ENCODE measurements at regions not wholly inside any gene's neighbourhood (a gene's known extent, or its start where the extent isn't known, plus 50 kb on each side); places are given as distances from the start of the nearest gene placed in this dataset.

GRCh38 chr18:46400449-46400848 lies 256.6 kb downstream of the LOXHD1 start:
- H3K27ac ChIP-seq (ENCODE audit: low read length): no peak overlapping the region
- no peak overlapping the region for H3K4me2 ChIP-seq (ENCODE audit: low read length)
- no peaks in the 10 kb centered on the region for H4K20me1 ChIP-seq (ENCODE audit: insufficient read depth)
- H3K9me2 ChIP-seq (ENCODE audit: insufficient read depth, low read length): no peaks in the 10 kb centered on the region
- no peaks in the 10 kb centered on the region for H3K36me3 ChIP-seq (ENCODE audit: insufficient read depth, low read length)
- no peak overlapping the region for H3K9ac ChIP-seq (ENCODE audit: low read length)
- no peak overlapping the region for H3K4me3 ChIP-seq (ENCODE audit: low read length)
- H3K9me3 ChIP-seq (ENCODE audit: low read length): no peaks in the 10 kb centered on the region
- H3F3A ChIP-seq (ENCODE audit: insufficient read depth, low read length, poor library complexity, severe bottlenecking): no peaks in the 10 kb centered on the region
- no peak overlapping the region for H2AFZ ChIP-seq (ENCODE audit: low read depth, low read length)
- no peaks in the 10 kb centered on the region for H3K27me3 ChIP-seq (ENCODE audit: insufficient read depth, low read depth, low read length)
- H3K79me2 ChIP-seq (replicated peaks; ENCODE audit: insufficient read depth, low read length): no peaks in the 10 kb centered on the region
- no peak for TF ChIP-seq POLR2AphosphoS5 (IDR thresholded peaks at IDR 0.05)
- TF ChIP-seq TAF1 (IDR thresholded peaks at IDR 0.05; ENCODE audit: low read depth): no peak
- no peak for TF ChIP-seq REST (IDR thresholded peaks at IDR 0.05; ENCODE audit: borderline replicate concordance)
- no peak for TF ChIP-seq MXI1 (conservative IDR thresholded peaks at IDR 0.05; ENCODE audit: poor library complexity, severe bottlenecking)
- no peak for TF ChIP-seq RAD21 (conservative IDR thresholded peaks at IDR 0.05)
- TF ChIP-seq, protein P1, sequence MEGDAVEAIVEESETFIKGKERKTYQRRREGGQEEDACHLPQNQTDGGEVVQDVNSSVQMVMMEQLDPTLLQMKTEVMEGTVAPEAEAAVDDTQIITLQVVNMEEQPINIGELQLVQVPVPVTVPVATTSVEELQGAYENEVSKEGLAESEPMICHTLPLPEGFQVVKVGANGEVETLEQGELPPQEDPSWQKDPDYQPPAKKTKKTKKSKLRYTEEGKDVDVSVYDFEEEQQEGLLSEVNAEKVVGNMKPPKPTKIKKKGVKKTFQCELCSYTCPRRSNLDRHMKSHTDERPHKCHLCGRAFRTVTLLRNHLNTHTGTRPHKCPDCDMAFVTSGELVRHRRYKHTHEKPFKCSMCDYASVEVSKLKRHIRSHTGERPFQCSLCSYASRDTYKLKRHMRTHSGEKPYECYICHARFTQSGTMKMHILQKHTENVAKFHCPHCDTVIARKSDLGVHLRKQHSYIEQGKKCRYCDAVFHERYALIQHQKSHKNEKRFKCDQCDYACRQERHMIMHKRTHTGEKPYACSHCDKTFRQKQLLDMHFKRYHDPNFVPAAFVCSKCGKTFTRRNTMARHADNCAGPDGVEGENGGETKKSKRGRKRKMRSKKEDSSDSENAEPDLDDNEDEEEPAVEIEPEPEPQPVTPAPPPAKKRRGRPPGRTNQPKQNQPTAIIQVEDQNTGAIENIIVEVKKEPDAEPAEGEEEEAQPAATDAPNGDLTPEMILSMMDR (IDR thresholded peaks at IDR 0.05; ENCODE audit: poor library complexity, severe bottlenecking): no peak
- TF ChIP-seq EZH2 (IDR thresholded peaks at IDR 0.05; ENCODE audit: borderline replicate concordance, insufficient read depth, low read length, poor library complexity, severe bottlenecking): no peak
- TF ChIP-seq EP300 (conservative IDR thresholded peaks at IDR 0.05; ENCODE audit: poor library complexity, severe bottlenecking): no peak
- no peak for TF ChIP-seq SMC3 (conservative IDR thresholded peaks at IDR 0.05; ENCODE audit: poor library complexity)

DNA sequence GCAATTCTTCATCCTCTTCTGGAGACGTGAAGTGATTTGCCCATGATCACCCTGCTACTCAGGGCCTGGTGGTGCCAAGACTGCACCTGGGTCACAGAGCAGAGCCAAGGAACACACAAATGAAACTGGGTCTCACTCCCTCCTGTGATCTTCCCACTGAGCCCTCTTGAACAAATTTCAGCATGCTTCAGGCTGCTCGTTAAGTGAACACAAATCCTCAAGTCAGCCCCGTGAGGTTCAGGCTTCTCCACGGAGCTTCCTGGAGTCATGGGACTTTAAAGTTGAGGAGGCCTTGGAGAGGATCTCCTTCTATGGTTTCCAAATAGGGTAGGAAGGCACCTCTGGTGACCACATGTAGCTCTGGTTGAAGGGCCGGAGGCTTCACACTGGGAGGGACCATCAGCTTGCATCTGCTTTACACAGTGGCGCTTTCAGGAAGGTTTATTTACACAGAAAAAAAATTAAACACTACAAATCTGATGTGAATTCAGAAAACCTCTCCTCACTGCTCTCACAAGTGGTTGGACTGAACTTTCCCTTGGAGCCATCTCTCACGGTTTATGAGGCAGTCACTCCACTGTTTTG lies 255.4 kb downstream of the LOXHD1 start:
- Histone ChIP-seq H3K27me3 (ENCODE audit: insufficient read depth, low read depth, low read length) (no peaks in the 10 kb centered on the region), H3K27ac (ENCODE audit: low read length) (no peak overlapping the region), H3F3A (ENCODE audit: insufficient read depth, low read length, poor library complexity, severe bottlenecking) (no peaks in the 10 kb centered on the region), H2AFZ (ENCODE audit: low read depth, low read length) (no peak overlapping the region), H3K79me2 (replicated peaks; ENCODE audit: insufficient read depth, low read length) (no peaks in the 10 kb centered on the region), H3K9me2 (ENCODE audit: insufficient read depth, low read length) (no peaks in the 10 kb centered on the region), H3K4me2 (ENCODE audit: low read length) (no peak overlapping the region), H3K4me3 (ENCODE audit: low read length) (no peak overlapping the region), H3K9ac (ENCODE audit: low read length) (no peak overlapping the region), H4K20me1 (ENCODE audit: insufficient read depth) (no peaks in the 10 kb centered on the region), H3K36me3 (ENCODE audit: insufficient read depth, low read length) (no peaks in the 10 kb centered on the region), H3K9me3 (ENCODE audit: low read length) (no peaks in the 10 kb centered on the region)
- no peak for TF ChIP-seq RAD21 (conservative IDR thresholded peaks at IDR 0.05)

GRCh38 chr18:46402396-46402795 lies 254.6 kb downstream of the LOXHD1 start:
- Histone ChIP-seq H3K9me3 (ENCODE audit: low read length) (no peaks in the 10 kb centered on the region), H3K9ac (ENCODE audit: low read length) (no peak overlapping the region), H3K4me2 (ENCODE audit: low read length) (no peak overlapping the region), H3K9me2 (ENCODE audit: insufficient read depth, low read length) (no peaks in the 10 kb centered on the region), H4K20me1 (ENCODE audit: insufficient read depth) (no peaks in the 10 kb centered on the region), H3K27me3 (ENCODE audit: insufficient read depth, low read depth, low read length) (no peaks in the 10 kb centered on the region), H3K79me2 (replicated peaks; ENCODE audit: insufficient read depth, low read length) (no peaks in the 10 kb centered on the region), H3K27ac (ENCODE audit: low read length) (no peak overlapping the region), H3K4me3 (ENCODE audit: low read length) (no peak overlapping the region), H2AFZ (ENCODE audit: low read depth, low read length) (no peak overlapping the region), H3K36me3 (ENCODE audit: insufficient read depth, low read length) (no peaks in the 10 kb centered on the region), H3F3A (ENCODE audit: insufficient read depth, low read length, poor library complexity, severe bottlenecking) (no peaks in the 10 kb centered on the region)
- TF ChIP-seq EP300 (conservative IDR thresholded peaks at IDR 0.05; ENCODE audit: poor library complexity, severe bottlenecking) (no peak), EZH2 (IDR thresholded peaks at IDR 0.05; ENCODE audit: borderline replicate concordance, insufficient read depth, low read length, poor library complexity, severe bottlenecking) (no peak), TAF1 (IDR thresholded peaks at IDR 0.05; ENCODE audit: low read depth) (no peak), MXI1 (conservative IDR thresholded peaks at IDR 0.05; ENCODE audit: poor library complexity, severe bottlenecking) (no peak), SMC3 (conservative IDR thresholded peaks at IDR 0.05; ENCODE audit: poor library complexity) (no peak), POLR2AphosphoS5 (IDR thresholded peaks at IDR 0.05) (no peak)

Data from neural cell (in vitro differentiated cells).